Smooth muscle cell (in vitro differentiated cells): ENCODE measurements at regions not wholly inside any gene's neighbourhood (a gene's known extent, or its start where the extent isn't known, plus 50 kb on each side); places are given as distances from the start of the nearest gene placed in this dataset.

ENCODE experiments used
- DNase-seq: peaks from one replicate; lab custom pipeline; 2025; ENCODE audit not compliant: unreplicated experiment; lab: John Stamatoyannopoulos, UW
- H2AFZ ChIP-seq: fragments of 200-600 bp; sonication (generic); 2 replicates; pipeline ENCODE4 v1.6.0; 2016; ENCODE audit warnings: antibody characterized with exemption, low read depth, mild to moderate bottlenecking
- H3F3A ChIP-seq: fragments of 200-600 bp; sonication (generic); 2 replicates; pipeline ENCODE4 v1.6.0; 2017; ENCODE audit warnings: antibody characterized with exemption, low read depth
- H3K27ac ChIP-seq: fragments of 200-600 bp; sonication (generic); 2 replicates; pipeline ENCODE4 v1.5.1; 2016; ENCODE audit warnings: low read depth, mild to moderate bottlenecking
- H3K27me3 ChIP-seq: fragments of 200-600 bp; sonication (generic); 2 replicates; pipeline ENCODE4 v1.6.1; 2016; ENCODE audit warnings: low read depth, mild to moderate bottlenecking
- H3K36me3 ChIP-seq: fragments of 200-600 bp; sonication (generic); 2 replicates; pipeline ENCODE4 v1.5.1; 2016; ENCODE audit warnings: low read depth
- H3K4me1 ChIP-seq: fragments of 200-600 bp; sonication (generic); 2 replicates; pipeline ENCODE4 v1.5.1; 2016; ENCODE audit warnings: low read depth
- H3K4me2 ChIP-seq: fragments of 200-600 bp; sonication (generic); 2 replicates; pipeline ENCODE4 v1.6.0; 2016; ENCODE audit warnings: mild to moderate bottlenecking
- H3K4me3 ChIP-seq: fragments of 200-600 bp; sonication (generic); 2 replicates; pipeline ENCODE4 v1.5.1; 2016; ENCODE audit warnings: mild to moderate bottlenecking
- H3K79me2 ChIP-seq: fragments of 200-600 bp; sonication (generic); 2 replicates; pipeline ENCODE4 v1.6.0; 2016; ENCODE audit warnings: low read depth, mild to moderate bottlenecking
- H3K9ac ChIP-seq: fragments of 200-600 bp; sonication (generic); 2 replicates; pipeline ENCODE4 v1.6.0; 2016; ENCODE audit warnings: low read depth
- H3K9me3 ChIP-seq: fragments of 200-600 bp; sonication (generic); replicated peaks from 2 replicates; pipeline ENCODE4 v1.5.1; 2016; ENCODE audit warnings: low read depth
- H4K20me1 ChIP-seq: fragments of 200-600 bp; sonication (generic); 2 replicates; pipeline ENCODE4 v1.6.0; 2016; ENCODE audit warnings: low read depth
- CTCF ChIP-seq: fragments of 200-600 bp; sonication (generic); IDR thresholded peaks from 2 replicates; pipeline ENCODE4 v1.5.1; 2017; ENCODE audit warnings: borderline replicate concordance, mild to moderate bottlenecking, antibody characterized with exemption; ENCODE audit not compliant: insufficient read depth, poor library complexity, severe bottlenecking
- WGBS: methylation state at CpG from one replicate; pipeline ENCODE4 v1.1.7; 2016; ENCODE audit warnings: low lambda C conversion rate; 5-methylcytosine and 5-hydroxymethylcytosine counted together

- Histone ChIP-seq H3K79me2 (no peaks in the 10 kb centered on the region), H3K9ac (no peak overlapping the region), H3K4me2 (peak overlapping the region; percentile 76), H2AFZ (peak overlapping the region; percentile 79), H3F3A (peaks cover 11% of the 10 kb centered on the region), H3K9me3 (no peaks in the 10 kb centered on the region), H3K36me3 (no peaks in the 10 kb centered on the region), H3K4me1 (peaks cover 10% of the 10 kb centered on the region), H3K27me3 (no peaks in the 10 kb centered on the region), H3K27ac (peak overlapping the region; percentile 59), H3K4me3 (no peak overlapping the region), H4K20me1 (no peaks in the 10 kb centered on the region)
- WGBS, result 5% methylated on average over 3 of the region's 3 CpGs
- no peak for TF ChIP-seq CTCF
- DNase-seq, result no peak
Observed at GRCh38 chr4:65083076-65083475, 587.2 kb downstream of the EPHA5 start.

DNA sequence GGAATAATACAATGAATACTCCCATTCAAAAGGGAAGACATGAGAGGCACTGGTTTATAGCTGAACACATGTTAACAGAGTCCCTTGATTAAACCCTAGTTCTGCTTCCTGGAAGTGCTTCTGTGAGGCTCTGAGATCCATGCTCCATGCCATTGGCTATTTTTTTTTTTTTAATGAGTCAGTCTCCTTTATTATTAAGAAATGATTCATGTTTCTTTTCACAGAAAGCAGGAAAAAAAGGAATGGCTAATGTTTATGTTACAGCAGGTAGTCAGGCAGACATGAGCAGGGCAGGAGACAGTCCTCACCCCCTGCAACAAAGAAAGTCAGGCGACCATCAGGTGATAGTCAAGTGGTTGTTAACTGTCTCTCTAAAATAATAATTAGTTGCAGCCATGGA lies 598.7 kb downstream of the EPHA5 start:
- Histone ChIP-seq H3K27ac (no peak overlapping the region), H3F3A (no peaks in the 10 kb centered on the region), H3K4me3 (no peak overlapping the region), H3K79me2 (no peaks in the 10 kb centered on the region), H2AFZ (no peak overlapping the region), H3K4me2 (no peak overlapping the region), H3K27me3 (no peaks in the 10 kb centered on the region), H4K20me1 (no peaks in the 10 kb centered on the region), H3K4me1 (no peaks in the 10 kb centered on the region), H3K36me3 (no peaks in the 10 kb centered on the region), H3K9ac (no peak overlapping the region), H3K9me3 (no peaks in the 10 kb centered on the region)
- no peak for TF ChIP-seq CTCF
- no peak for DNase-seq
- WGBS, result 92% methylated on average over 1 of the region's 1 CpG

- Histone ChIP-seq H3K4me2 (no peak overlapping the region), H3K79me2 (no peaks in the 10 kb centered on the region), H3K9me3 (no peaks in the 10 kb centered on the region), H2AFZ (no peak overlapping the region), H3K36me3 (no peaks in the 10 kb centered on the region), H3K27ac (no peak overlapping the region), H3K9ac (no peak overlapping the region), H4K20me1 (no peaks in the 10 kb centered on the region), H3K4me1 (no peaks in the 10 kb centered on the region), H3K4me3 (no peak overlapping the region), H3F3A (no peaks in the 10 kb centered on the region), H3K27me3 (no peaks in the 10 kb centered on the region)
- TF ChIP-seq CTCF, result no peak
- WGBS, result 74% methylated on average over 5 of the region's 6 CpGs
- DNase-seq, result no peak
Observed at GRCh38 chr4:65069177-65069576, 601.1 kb downstream of the EPHA5 start.

GRCh38 chr4:65066106-65066505 lies 604.2 kb downstream of the EPHA5 start:
- no peak overlapping the region for H3K9ac ChIP-seq
- no peaks in the 10 kb centered on the region for H3K36me3 ChIP-seq
- no peak for DNase-seq
- H2AFZ ChIP-seq, result no peak overlapping the region
- H3K79me2 ChIP-seq, result no peaks in the 10 kb centered on the region
- H3K4me3 ChIP-seq, result no peak overlapping the region
- H3K9me3 ChIP-seq, result no peaks in the 10 kb centered on the region
- no peaks in the 10 kb centered on the region for H3K4me1 ChIP-seq
- no peaks in the 10 kb centered on the region for H4K20me1 ChIP-seq
- no peak overlapping the region for H3K27ac ChIP-seq
- no peaks in the 10 kb centered on the region for H3F3A ChIP-seq
- H3K27me3 ChIP-seq, result no peaks in the 10 kb centered on the region
- no peak for TF ChIP-seq CTCF
- no peak overlapping the region for H3K4me2 ChIP-seq
